ENCODE measurements at regions not wholly inside any gene's neighbourhood (a gene's known extent, or its start where the extent isn't known, plus 50 kb on each side); places are given as distances from the start of the nearest gene placed in this dataset.

GRCh38 chr20:60316476-60317158, 358.4 kb downstream of the CDH26 start:
- no peak for DNase-seq (ENCODE audit: low read depth in 2 of 2)

GRCh38 chr20:60317401-60317800, 359.2 kb downstream of the CDH26 start:
- no peak for DNase-seq (ENCODE audit: low read depth in 2 of 2)

- DNase-seq (ENCODE audit: low read depth in 2 of 2), result no peak
Observed at GRCh38 chr20:60321601-60322000, 363.4 kb downstream of the CDH26 start.

GRCh38 chr20:60326821-60327220, 368.6 kb downstream of the CDH26 start:
- DNase-seq (ENCODE audit: low read depth in 2 of 2), result no peak

- no peak for DNase-seq (ENCODE audit: low read depth in 2 of 2)
Observed at GRCh38 chr20:60327971-60328660, 369.9 kb downstream of the CDH26 start.

- no peak for DNase-seq (ENCODE audit: low read depth in 2 of 2)
Observed at GRCh38 chr20:60330461-60330860, 372.2 kb downstream of the CDH26 start.

- DNase-seq (ENCODE audit: low read depth in 2 of 2), result no peak
Observed at GRCh38 chr20:60331688-60332300, 373.6 kb downstream of the CDH26 start.

GRCh38 chr20:60332523-60332922, 374.3 kb downstream of the CDH26 start:
- no peak for DNase-seq (ENCODE audit: low read depth in 2 of 2)

GRCh38 chr20:60334911-60335310, 376.7 kb downstream of the CDH26 start:
- no peak for DNase-seq (ENCODE audit: low read depth in 2 of 2)

GRCh38 chr20:60338556-60338955, 380.3 kb downstream of the CDH26 start:
- DNase-seq (ENCODE audit: low read depth in 2 of 2), result no peak

- DNase-seq (ENCODE audit: low read depth in 2 of 2), result no peak
Observed at GRCh38 chr20:60339738-60340137, 381.5 kb downstream of the CDH26 start.

- DNase-seq (ENCODE audit: low read depth in 2 of 2), result no peak
Observed at GRCh38 chr20:60340232-60340631, 382.0 kb downstream of the CDH26 start.

GRCh38 chr20:60341062-60341461, 382.8 kb downstream of the CDH26 start:
- DNase-seq (ENCODE audit: low read depth in 2 of 2), result no peak

GRCh38 chr20:60345106-60345505, 386.9 kb downstream of the CDH26 start:
- no peak for DNase-seq (ENCODE audit: low read depth in 2 of 2)

GRCh38 chr20:60349418-60349817, 391.2 kb downstream of the CDH26 start:
- no peak for DNase-seq (ENCODE audit: low read depth in 2 of 2)

GRCh38 chr20:60352017-60352416, 393.8 kb downstream of the CDH26 start:
- DNase-seq (ENCODE audit: low read depth in 2 of 2), result no peak

GRCh38 chr20:60352596-60352995, 394.4 kb downstream of the CDH26 start:
- DNase-seq (ENCODE audit: low read depth in 2 of 2), result no peak

- DNase-seq (ENCODE audit: low read depth in 2 of 2), result no peak
Observed at GRCh38 chr20:60354024-60354580, 395.9 kb downstream of the CDH26 start.

- no peak for DNase-seq (ENCODE audit: low read depth in 2 of 2)
Observed at GRCh38 chr20:60358101-60358500, 399.9 kb downstream of the CDH26 start.

- no peak for DNase-seq (ENCODE audit: low read depth in 2 of 2)
Observed at GRCh38 chr20:60359010-60359409, 400.8 kb downstream of the CDH26 start.

GRCh38 chr20:60361761-60362395, 403.7 kb downstream of the CDH26 start:
- no peak for DNase-seq (ENCODE audit: low read depth in 2 of 2)

- DNase-seq (ENCODE audit: low read depth in 2 of 2), result no peak
Observed at GRCh38 chr20:60362531-60362930, 404.3 kb downstream of the CDH26 start.
